ENCODE measurements at regions not wholly inside any gene's neighbourhood (a gene's known extent, or its start where the extent isn't known, plus 50 kb on each side); places are given as distances from the start of the nearest gene placed in this dataset.

DNA sequence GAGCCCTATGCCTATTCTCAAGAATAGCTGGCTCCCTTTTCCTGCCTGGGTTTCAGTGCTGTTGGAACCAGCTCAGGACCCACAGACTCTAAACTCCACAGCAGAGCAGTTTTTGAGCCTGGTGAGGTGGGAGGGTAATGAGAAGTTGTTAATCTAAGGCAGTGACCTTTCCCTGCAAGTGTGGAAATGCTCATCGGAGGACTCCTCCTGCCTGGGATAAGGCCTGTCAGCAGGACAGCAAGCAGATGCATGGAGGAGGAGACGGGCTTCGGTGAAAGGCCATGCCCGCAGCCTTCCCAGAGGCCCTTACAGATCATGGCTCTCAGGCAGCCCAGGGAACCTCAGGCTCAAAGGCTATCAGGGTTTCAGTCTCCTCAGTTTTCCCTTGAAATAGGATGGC lies 70.0 kb upstream of the SHISA3 start:
- POLR2A ChIA-PET, result no interaction called here
- CTCF ChIA-PET, result interaction anchor here (1.2 kb wide), 1 partner anchor 47 kb away, joined by 3 read pairs; no protein-coding TSS in a partner anchor

DNA sequence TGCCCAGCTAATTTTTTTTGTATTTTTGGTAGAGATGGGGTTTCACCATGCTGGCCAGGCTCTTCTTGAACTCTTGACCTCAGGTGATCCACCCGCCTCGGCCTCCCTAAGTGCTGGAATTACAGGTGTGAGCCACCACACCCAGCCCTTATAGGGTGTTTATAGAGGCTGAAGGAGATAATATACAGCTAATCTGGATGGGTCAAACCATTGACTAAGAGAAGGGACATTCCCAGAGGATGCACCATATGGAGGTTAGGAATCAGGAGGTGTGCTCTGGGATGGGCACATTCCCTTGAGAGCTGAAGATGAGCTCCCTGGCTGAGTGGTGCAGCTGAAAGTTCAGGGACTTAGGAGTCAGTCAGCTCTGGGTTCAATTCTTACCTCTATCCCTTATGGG lies 68.3 kb upstream of the SHISA3 start:
- ChIA-PET POLR2A (no interaction called here), CTCF (no interaction called here)

DNA sequence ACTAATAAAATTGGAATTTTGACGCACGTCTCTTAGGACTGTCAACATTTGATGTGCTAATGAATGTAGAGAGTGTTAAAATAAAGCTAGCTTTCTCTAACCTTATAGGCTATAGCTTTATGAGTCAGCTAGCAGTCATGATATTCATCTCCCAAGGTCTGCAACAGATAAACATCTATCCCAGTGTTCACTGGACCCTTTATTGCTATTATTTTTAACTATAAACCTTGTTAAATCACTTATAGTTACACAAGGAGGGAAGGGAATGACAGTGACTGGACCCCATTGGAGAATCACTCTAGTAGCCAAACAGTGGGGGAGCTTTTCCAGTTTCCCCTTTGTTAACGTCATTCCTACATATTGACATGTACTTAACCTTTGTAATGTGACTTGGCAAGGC lies 67.9 kb upstream of the SHISA3 start:
- POLR2A ChIA-PET, result no interaction called here
- CTCF ChIA-PET, result no interaction called here

DNA sequence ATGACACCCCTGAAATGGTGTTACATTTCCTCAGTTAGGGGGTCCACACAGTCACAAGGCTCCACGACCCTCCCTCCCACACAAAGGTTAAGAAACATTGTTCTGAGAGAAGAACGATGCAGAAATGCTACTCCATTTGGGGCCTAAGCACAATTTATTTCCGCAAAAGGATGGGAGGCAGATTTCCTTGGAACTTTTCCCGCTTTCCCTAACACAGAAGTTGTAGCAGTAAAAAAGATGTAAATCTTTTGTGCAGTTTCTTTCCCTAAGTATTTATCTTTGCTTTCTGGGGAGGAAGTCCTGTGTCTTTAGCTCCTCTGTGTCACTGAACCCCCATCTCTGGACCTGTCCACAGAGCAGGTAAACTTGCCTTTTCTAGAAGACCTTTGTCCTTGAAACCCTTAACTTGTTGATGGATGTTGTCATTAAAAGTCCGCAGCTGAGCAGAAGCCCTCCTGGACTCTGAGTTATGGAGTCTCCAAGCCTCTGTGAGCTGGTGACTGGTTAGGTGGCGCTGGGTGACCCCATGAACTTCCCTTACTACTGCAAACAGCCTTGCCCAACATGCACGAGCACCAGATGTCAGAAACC lies 67.2 kb upstream of the SHISA3 start:
- CTCF ChIA-PET, result no interaction called here
- POLR2A ChIA-PET, result no interaction called here

DNA sequence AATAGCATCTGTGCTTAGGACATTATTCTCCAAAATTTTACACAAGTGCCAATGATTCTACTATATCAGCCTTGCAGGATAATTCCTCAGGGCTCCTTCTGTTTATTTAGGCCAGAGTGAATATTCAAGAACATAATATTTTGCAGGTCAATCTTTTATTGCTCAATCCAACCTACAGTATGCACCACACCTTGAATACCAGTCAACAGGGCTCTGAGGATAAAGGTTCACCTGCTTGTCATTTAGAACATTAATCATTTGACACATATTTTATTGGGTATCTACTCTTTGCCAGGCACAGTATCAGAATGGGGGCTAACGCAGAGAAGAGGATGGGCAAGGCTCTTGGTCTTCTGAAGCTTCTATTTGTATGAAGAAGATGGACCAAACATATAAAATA lies 66.2 kb upstream of the SHISA3 start:
- CTCF ChIA-PET, result no interaction called here
- POLR2A ChIA-PET, result no interaction called here

DNA sequence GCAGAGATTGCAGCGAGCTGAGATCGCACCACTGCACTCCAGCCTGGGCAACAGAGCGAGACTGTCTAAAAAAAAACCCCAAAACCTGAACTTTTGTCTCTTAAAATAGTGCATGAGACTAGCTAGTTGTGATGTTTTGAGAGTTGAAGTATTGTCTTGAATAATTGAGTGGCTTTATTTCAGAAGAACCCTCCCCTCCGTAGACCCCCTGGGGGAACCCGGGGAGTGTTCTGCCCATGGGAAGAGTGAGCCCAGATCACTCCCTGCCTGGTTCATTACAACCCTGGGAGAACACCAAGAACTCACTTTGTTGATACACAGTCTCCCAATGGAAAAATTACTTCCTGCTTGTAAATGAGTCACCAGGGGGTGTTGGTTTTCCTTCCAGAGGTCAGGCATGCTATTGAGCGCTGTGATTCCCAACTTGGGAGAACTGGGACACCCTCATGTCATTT lies 65.3 kb upstream of the SHISA3 start:
- CTCF ChIA-PET, result no interaction called here

DNA sequence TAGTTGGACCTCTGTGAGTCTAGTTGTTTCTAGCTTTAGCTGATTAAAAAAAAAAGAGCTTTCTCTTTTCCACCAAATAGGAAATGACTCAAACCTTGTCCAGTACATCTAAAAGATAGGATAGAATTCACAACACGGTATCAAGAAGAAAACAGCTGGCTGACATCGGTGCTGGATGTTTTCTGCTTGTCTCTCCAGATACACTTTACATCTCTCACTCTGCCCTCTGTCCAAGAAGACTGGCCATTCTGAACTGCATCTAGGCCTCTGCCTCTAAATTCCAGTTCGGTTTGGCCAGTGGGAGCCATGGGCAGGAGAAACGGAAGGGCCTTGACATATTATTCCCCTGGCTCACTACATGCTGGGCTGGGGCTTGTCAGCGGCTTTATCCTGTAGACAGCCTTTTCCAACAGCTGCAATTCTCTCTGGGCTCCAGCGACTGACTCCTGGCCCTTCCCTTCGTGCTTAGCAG lies 57.3 kb upstream of the SHISA3 start:
- CTCF ChIA-PET, result no interaction called here

More for the DNA sequence above, 65.3 kb upstream of the SHISA3 start:
- POLR2A ChIA-PET, result no interaction called here

DNA sequence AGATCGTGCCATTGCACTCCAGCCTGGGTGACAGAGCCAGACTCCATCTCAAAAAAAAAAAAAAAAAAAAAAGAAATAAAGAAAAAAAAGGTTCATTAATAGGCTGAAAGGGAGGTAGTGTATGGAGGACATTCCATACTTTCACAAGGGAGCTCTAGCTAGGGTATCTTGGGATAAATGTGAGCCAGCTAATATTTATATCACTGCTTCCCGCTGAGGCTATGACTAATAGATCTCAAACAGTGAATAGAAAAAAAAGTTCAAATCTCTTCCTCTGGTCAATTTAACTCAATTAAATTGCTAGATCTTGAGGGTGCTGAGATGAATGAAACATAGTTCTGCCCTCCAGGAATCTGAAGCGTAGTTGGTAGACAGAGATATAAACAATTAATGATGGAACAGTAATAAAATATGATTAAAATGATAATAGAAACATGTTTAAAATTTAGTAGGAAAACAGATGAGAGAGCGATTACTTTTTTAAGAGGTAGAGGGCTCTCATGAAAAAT lies 55.7 kb upstream of the SHISA3 start:
- ChIA-PET CTCF (no interaction called here), POLR2A (no interaction called here)

More for the DNA sequence above, 57.3 kb upstream of the SHISA3 start:
- POLR2A ChIA-PET, result no interaction called here

DNA sequence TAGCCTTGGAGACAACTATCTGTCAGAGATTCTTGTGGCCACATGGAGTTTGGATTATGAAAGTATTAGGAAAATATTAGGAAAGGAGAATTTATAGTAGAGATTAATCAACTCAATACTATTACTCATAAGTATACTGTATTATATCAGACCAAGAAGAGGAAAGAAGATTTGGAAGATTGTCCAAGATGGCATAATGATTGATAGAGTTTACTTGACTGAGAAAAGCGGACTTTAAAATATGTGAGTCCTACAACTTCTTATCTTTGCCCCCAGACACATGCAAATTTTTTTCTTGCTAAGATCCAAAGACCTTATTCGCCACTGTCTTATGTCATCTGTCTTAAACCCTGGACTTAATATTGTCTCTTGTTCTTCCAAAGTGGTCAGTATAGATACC lies 54.8 kb upstream of the SHISA3 start:
- POLR2A ChIA-PET, result no interaction called here
- CTCF ChIA-PET, result no interaction called here

DNA sequence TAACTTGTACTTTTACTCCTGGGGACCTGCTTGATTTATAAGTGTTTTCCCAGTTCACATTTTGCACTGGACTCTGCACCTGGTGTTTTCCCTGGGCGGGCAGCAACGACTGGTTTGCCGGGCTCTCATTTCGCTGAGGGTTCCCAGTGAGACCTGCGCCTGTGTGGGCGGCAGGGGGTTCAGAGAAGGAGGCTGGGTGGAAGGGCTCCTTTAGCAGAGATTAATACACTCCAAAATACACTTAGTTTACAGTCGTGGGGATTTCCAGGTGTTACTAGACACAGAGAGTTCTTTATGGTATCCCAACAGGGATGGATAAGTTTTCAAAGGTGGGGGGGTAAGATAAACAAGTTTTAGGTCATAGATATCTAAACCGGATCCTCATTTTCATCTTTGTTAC lies 53.0 kb upstream of the SHISA3 start:
- ChIA-PET CTCF (no interaction called here), POLR2A (no interaction called here)

DNA sequence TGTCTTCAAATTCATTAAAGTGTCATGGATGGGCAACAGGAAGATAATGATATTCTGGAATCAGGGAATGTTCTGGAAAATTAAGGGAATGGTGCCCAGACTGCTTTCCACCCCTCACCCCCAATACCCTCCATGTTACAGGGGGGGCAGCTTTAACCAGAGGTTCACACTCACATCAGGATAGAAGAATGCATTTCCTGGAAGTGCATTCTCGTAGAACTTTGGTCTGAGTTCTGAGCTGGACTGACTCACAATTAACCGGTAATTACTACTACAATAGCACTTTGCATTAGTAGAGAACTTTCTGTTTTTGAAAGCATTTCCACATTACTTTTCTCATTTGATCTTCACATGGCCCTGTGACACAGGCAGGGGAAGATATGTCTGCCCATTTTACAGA lies 52.5 kb upstream of the SHISA3 start:
- CTCF ChIA-PET, result no interaction called here

DNA sequence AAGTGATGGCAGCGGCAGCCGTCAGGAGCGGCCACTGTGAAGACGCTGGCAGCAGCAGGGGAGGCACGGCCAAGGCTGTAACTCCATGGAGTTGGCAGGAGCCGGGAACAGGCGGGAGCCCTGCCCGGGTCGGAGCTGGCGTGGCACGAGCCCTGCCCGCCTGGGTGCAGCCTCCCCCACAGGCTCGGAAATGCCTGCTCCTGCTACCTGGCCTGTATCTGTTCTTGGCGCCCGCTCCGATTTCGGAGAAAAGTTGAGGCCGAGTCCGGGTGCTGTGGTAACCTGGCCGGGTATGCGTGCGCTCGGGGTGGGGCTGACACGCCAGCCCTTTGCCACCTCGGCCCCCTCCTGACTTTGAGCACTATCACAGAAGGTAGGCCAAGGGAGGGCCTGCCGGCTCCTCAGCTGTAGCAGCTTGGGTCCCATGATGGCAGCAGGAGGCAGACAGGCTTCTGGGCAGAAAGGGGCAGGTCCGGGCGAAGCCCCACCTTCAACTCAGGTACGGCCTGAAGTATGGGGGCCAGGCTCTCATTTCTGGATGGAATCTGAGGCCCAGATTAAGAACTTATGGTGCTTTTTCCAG lies 51.2 kb upstream of the SHISA3 start:
- ChIA-PET CTCF (no interaction called here), POLR2A (no interaction called here)

More for the DNA sequence above, 52.5 kb upstream of the SHISA3 start:
- POLR2A ChIA-PET, result no interaction called here

DNA sequence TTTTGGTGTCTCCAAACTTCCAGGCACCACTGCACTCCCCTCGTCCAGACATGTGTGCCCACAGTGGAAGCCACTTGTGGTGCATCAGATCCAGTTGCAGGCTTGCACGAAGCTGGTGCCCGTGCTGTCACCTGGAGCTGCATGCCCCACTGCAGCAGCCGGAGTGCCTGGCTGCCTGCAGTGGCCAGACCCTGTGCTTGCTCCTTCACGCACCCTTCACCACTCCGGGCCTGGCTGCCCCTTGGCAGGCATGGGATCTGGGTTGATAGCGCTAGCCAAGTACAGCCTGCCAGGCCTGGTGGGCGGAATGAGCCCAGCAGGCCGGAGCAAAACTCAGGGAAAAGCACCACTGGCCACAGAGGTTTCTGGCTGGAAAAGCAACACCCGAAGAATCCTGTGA lies 50.2 kb upstream of the SHISA3 start:
- POLR2A ChIA-PET, result no interaction called here
- CTCF ChIA-PET, result interaction anchor here (1.1 kb wide), 1 partner anchor 9 kb away, joined by 3 read pairs; no protein-coding TSS in a partner anchor

All from activated CD8-positive, alpha-beta memory T cell treated with anti-CD3 and anti-CD28 coated beads for 36 hours (primary cell).